PC-3 (cell line): ENCODE measurements at regions not wholly inside any gene's neighbourhood (a gene's known extent, or its start where the extent isn't known, plus 50 kb on each side); places are given as distances from the start of the nearest gene placed in this dataset.

Experiments used
- EZH2 ChIP-seq: fragments of 300-600 bp; sonication (generic); IDR thresholded peaks from one replicate; pipeline ENCODE4 v1.6.1; 2017; ENCODE audit warnings: antibody characterized with exemption, mild to moderate bottlenecking, low read length; ENCODE audit not compliant: unreplicated experiment
- TF ChIP-seq, protein P1 (sequence below): fragments of 300-600 bp; sonication (generic); conservative IDR thresholded peaks from 2 replicates; pipeline ENCODE4 v1.5.1; 2017; ENCODE audit warnings: antibody characterized with exemption, low read depth, mild to moderate bottlenecking, low read length

DNA sequence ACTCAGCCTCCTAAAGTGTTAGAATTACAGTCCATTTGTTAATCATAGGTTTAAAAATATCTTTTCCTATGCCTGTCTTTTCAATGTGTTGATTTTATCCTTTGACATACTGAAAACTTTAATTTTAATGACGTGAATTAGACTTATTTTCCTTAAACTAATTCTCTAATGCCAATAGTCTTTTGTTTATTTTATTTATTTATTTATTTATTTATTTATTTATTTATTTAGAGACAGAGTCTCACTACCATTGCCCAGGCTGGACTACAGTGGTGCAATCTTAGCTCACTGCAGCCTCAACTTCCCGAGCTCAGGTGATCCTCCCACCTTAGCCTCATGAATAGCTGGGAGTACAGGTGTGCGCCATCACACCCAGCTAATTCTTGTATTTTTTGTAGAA is 694.5 kb downstream of the TRHDE start:
- TF ChIP-seq, protein P1, sequence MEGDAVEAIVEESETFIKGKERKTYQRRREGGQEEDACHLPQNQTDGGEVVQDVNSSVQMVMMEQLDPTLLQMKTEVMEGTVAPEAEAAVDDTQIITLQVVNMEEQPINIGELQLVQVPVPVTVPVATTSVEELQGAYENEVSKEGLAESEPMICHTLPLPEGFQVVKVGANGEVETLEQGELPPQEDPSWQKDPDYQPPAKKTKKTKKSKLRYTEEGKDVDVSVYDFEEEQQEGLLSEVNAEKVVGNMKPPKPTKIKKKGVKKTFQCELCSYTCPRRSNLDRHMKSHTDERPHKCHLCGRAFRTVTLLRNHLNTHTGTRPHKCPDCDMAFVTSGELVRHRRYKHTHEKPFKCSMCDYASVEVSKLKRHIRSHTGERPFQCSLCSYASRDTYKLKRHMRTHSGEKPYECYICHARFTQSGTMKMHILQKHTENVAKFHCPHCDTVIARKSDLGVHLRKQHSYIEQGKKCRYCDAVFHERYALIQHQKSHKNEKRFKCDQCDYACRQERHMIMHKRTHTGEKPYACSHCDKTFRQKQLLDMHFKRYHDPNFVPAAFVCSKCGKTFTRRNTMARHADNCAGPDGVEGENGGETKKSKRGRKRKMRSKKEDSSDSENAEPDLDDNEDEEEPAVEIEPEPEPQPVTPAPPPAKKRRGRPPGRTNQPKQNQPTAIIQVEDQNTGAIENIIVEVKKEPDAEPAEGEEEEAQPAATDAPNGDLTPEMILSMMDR, result no peak
- no peak for TF ChIP-seq EZH2
